GM12875 (cell line): ENCODE measurements at regions not wholly inside any gene's neighbourhood (a gene's known extent, or its start where the extent isn't known, plus 50 kb on each side); places are given as distances from the start of the nearest gene placed in this dataset.

Experiments
- H3K4me3 ChIP-seq: one replicate; pipeline ENCODE4 v1.5.1; 2011; ENCODE audit warnings: low read depth, low read length, control low read depth
- TF ChIP-seq, protein P1 (sequence below): IDR thresholded peaks from 2 replicates; pipeline ENCODE4 v1.5.1; 2011; ENCODE audit warnings: low read depth, mild to moderate bottlenecking, control low read depth, inconsistent platforms, low read length, moderate library complexity, borderline replicate concordance; ENCODE audit not compliant: insufficient read depth

DNA sequence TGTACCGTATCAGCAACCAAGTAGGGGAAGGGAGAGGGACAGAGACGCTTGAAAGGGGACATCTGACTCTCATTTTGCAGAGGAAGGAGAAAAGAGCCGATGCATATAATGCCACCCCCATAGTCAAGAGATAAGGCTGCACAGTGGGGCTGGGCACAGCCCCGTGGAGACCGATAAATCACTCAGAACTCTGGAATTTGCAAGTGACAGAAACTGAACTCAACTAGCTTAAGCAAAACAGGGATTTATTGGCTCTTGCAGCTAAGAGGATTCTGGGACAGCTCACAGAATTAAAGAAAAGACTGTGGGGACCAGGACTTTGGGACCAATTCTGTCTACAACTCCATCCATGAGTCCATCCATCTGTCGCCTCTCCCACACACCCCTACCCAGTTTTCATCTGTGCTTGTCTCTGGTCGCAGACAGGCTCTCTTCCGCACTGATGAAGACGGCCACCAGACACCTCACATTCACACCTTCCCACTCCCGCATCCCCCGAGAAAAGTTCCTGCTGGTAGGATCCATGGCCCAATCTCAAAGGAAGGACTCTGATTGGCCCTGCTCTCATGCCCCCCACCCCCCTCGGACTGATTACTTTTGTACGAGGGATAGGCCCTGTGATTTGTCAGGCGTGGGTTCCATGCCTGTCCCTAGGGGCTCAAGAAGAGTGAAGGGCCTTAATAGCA is 105.9 kb upstream of the RPL38 start:
- TF ChIP-seq, protein P1, sequence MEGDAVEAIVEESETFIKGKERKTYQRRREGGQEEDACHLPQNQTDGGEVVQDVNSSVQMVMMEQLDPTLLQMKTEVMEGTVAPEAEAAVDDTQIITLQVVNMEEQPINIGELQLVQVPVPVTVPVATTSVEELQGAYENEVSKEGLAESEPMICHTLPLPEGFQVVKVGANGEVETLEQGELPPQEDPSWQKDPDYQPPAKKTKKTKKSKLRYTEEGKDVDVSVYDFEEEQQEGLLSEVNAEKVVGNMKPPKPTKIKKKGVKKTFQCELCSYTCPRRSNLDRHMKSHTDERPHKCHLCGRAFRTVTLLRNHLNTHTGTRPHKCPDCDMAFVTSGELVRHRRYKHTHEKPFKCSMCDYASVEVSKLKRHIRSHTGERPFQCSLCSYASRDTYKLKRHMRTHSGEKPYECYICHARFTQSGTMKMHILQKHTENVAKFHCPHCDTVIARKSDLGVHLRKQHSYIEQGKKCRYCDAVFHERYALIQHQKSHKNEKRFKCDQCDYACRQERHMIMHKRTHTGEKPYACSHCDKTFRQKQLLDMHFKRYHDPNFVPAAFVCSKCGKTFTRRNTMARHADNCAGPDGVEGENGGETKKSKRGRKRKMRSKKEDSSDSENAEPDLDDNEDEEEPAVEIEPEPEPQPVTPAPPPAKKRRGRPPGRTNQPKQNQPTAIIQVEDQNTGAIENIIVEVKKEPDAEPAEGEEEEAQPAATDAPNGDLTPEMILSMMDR: no peak
- no peak overlapping the region for H3K4me3 ChIP-seq

DNA sequence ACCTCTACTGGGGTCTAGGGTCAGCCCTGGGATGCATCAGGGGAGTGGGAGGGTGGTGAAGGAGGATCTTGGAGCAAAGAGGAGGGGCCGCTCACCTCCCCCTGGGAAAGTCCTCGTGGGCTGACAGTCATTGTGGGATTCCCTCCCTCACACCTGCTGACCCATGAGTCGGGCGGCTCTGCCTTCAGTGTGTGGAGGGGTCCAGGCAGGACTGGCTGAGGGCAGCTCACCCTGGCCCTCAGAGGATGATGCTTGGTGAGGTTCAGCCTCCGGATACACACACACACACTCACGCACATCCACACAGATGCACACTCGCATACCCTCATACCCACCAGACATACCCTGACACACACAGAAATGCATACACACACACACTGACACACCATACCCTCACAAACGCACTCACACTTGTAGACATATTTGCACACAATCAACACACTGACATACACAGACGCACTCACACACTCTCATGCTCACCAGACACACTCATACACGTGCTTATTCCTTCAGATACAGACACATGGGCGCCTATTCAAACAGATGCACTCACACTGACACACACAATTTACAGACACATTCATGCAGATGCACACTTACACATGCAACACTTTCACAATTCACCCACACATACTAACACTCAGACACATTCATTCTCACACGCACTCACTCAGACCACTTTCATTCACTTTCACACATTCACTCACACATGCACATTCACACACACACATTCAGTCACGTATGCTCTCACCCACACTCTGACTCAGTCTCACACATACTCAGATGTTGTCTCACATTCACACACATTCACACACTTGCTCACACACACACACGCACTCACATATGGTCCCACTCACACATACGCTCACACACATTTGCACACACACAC is 105.1 kb upstream of the RPL38 start:
- TF ChIP-seq, protein P1: no peak
- no peak overlapping the region for H3K4me3 ChIP-seq

DNA sequence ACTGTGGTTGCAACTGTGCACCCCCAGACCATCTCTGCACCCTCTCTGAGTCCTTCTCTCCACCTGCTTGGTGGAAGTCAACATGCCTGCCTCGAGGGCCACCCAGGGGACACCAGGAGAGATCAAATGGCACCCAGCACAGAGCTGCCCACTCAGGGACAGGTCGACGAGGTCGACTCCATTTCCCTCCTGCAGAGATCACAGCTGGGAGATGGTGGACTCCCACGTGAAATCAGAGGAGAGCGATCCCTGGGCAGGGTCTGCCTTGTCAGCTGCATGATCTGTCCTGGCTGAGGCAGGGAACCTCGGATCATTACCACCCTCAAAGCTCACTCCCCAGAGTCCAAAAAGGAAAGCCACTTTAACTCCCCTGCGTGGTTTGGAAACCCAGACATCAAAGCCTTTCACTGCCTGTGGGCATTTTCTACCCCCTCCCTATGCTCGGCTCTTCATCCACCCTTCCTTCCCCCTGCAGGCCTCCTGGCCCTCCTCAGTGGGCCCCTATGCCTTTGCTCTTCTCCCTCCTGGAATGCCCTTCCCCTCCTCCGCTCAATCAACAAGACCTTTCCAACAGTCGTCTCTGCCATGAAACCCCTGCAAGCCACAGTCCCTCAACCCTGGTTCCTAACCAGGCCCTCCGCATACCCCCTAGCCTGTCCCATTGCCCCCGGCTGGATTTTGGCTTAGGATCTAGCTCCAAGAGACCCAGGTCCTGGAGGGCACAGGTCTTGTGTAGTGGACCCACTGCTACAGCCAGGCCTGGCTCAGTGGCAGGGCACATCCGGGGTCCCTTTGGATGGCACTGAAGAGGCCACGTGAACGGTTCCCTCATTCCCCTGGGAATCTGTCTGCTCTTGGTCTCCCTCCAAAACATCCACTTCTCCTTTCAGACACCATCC is 103.8 kb upstream of the RPL38 start:
- no peak overlapping the region for H3K4me3 ChIP-seq
- TF ChIP-seq, protein P1: no peak

DNA sequence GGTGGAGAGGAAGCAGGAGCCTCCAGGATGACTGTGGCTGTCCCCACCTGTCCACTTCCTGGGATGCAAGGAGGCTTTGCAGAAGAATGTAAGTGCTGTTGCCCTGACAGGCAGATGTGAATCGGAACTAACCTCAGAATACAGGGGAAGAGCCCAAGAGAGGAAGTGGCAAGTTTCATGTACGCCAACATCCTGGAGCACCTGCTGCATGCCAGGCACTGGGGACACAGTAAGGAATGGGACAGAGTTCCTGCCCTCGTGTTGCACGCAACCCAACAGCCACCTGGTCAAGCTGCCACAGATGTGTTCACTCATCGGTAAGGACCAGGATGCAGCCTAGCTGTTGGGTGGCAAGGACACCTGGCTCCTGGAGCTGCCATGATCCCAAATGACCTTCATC is 98.6 kb upstream of the RPL38 start:
- TF ChIP-seq, protein P1: no peak

DNA sequence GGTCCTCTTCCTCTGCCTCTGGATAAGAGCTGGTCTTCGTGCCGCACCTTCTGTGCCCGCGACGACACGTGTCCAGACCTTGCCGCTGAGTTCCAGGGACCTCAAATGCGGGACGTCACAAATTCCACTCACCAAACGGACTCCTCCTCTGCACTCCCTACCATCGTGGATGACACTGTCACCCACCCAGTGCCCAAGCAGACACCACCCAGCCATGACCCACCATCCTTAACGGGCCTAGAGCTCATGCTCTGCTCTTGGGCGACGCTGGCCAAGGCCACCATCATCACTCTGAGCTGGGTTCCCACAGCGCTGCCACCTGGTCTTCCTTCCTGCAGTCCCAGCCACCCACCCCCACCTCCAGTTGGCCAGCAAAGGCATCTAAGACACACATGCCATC is 96.4 kb upstream of the RPL38 start:
- H3K4me3 ChIP-seq: no peak overlapping the region
- TF ChIP-seq, protein P1: no peak

More for the DNA sequence above, 98.6 kb upstream of the RPL38 start:
- no peak overlapping the region for H3K4me3 ChIP-seq

DNA sequence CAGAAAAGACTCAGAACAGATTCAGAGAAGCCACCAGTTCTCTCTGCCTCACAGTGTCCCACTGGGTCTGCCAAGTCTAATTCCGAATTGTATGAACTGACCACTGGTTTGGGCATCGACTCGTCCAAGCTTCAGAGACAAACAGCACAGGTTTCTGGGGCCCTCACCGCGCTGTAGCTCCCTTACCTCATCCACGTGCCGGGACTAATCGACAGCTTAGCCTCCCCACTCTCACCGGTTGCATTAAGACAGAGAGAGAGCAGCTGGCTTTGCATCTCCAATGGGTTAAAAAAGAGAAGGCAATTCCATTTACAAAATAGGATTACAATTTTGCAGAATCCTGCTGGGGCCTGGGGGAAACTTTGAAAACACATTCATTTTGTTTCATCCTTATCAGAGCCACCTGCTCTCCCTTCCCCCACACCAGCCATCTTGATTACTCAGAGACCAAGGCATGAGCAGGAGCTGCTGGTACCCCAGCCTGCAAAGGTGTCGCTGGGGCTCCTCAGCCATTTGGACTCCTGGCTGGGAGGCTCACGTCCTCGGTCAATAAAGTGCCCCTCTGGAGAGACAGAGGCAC is 95.3 kb upstream of the RPL38 start:
- TF ChIP-seq, protein P1: no peak
- no peak overlapping the region for H3K4me3 ChIP-seq
